IPS DF 4.7 (cell line): ENCODE measurements at regions not wholly inside any gene's neighbourhood (a gene's known extent, or its start where the extent isn't known, plus 50 kb on each side); places are given as distances from the start of the nearest gene placed in this dataset.

Experiments used
- DNase-seq: peaks from one replicate; pipeline ENCODE4 v3.0.0-alpha.2; 2013; ENCODE audit warnings: low spot score; ENCODE audit errors: extremely low read depth

- DNase-seq: no peak
These were observed 206.0 kb downstream of the ERMARD start for GRCh38 chr6:169957351-169957963.

GRCh38 chr6:169956580-169956979, 205.2 kb downstream of the ERMARD start:
- DNase-seq: no peak

- DNase-seq: no peak
These were observed 204.5 kb downstream of the ERMARD start for GRCh38 chr6:169955731-169956437.

GRCh38 chr6:169954977-169955376, 203.6 kb downstream of the ERMARD start:
- no peak for DNase-seq

GRCh38 chr6:169953686-169954085, 202.3 kb downstream of the ERMARD start:
- DNase-seq: no peak

- no peak for DNase-seq
These were observed 199.1 kb downstream of the ERMARD start for GRCh38 chr6:169950558-169950957.

- no peak for DNase-seq
These were observed 198.2 kb downstream of the ERMARD start for GRCh38 chr6:169949511-169950097.

GRCh38 chr6:169946971-169947370, 195.5 kb downstream of the ERMARD start:
- DNase-seq: no peak

- DNase-seq: no peak
These were observed 193.7 kb downstream of the ERMARD start for GRCh38 chr6:169945117-169945516.

- no peak for DNase-seq
These were observed 193.0 kb downstream of the ERMARD start for GRCh38 chr6:169944415-169944814.

GRCh38 chr6:169944061-169944337, 192.6 kb downstream of the ERMARD start:
- no peak for DNase-seq

GRCh38 chr6:169943241-169944060, 192.0 kb downstream of the ERMARD start:
- DNase-seq: no peak

- no peak for DNase-seq
These were observed 190.8 kb downstream of the ERMARD start for GRCh38 chr6:169942173-169942572.

GRCh38 chr6:169940481-169941271, 189.3 kb downstream of the ERMARD start:
- no peak for DNase-seq

GRCh38 chr6:169939554-169940164, 188.2 kb downstream of the ERMARD start:
- no peak for DNase-seq

GRCh38 chr6:169938731-169939130, 187.3 kb downstream of the ERMARD start:
- no peak for DNase-seq

GRCh38 chr6:169938262-169938701, 186.9 kb downstream of the ERMARD start:
- DNase-seq: no peak

- DNase-seq: no peak
These were observed 186.2 kb downstream of the ERMARD start for GRCh38 chr6:169937389-169938261.

- DNase-seq: no peak
These were observed 185.0 kb downstream of the ERMARD start for GRCh38 chr6:169936355-169936975.
